ENCODE measurements at regions not wholly inside any gene's neighbourhood (a gene's known extent, or its start where the extent isn't known, plus 50 kb on each side); places are given as distances from the start of the nearest gene placed in this dataset.

GRCh38 chr18:61677435-61677970 is 215.3 kb downstream of the RNF152 start:
- no peak for TF ChIP-seq CTCF (IDR thresholded peaks at IDR 0.05)
- TF ChIP-seq POLR2A (IDR thresholded peaks at IDR 0.05) = no peak
- no peak for TF ChIP-seq POLR2AphosphoS5 (IDR thresholded peaks at IDR 0.05; ENCODE audit: insufficient read depth in 1 of 2, low read depth in 1 of 2)

Measured in vagina (tissue), 2 donors.